GM12878 (cell line): ENCODE measurements at regions not wholly inside any gene's neighbourhood (a gene's known extent, or its start where the extent isn't known, plus 50 kb on each side); places are given as distances from the start of the nearest gene placed in this dataset.

Source experiments
- CBX3 ChIP-seq: fragments of 200-600 bp; sonication (generic); IDR thresholded peaks from 2 replicates; pipeline ENCODE4 v1.6.1; 2016; ENCODE audit warnings: low read depth, borderline replicate concordance
- CTCF ChIP-seq, 3 experiments: IDR thresholded peaks in 2 of 3; conservative IDR thresholded peaks in 1 of 3; 2 replicates each; pipeline ENCODE4 v1.5.1; 2011; ENCODE audit warnings: low read depth in 3 of 3, low read length in 3 of 3, mild to moderate bottlenecking in 3 of 3, control low read depth in 2 of 3, moderate library complexity in 2 of 3, inconsistent platforms in 1 of 3, mixed read lengths in 1 of 3; ENCODE audit not compliant: control insufficient read depth in 2 of 3, insufficient read depth in 1 of 3; ENCODE audit errors: extremely low read depth in 1 of 3
- ESRRA ChIP-seq: IDR thresholded peaks from 2 replicates; pipeline ENCODE4 v1.6.1; 2012; ENCODE audit warnings: mild to moderate bottlenecking, low read length, improper control_type of control experiment
- EZH2 ChIP-seq: IDR thresholded peaks from 2 replicates; pipeline ENCODE4 v1.6.1; 2012; ENCODE audit warnings: low read depth, mild to moderate bottlenecking, control low read depth, inconsistent platforms, low read length, borderline replicate concordance; ENCODE audit not compliant: control insufficient read depth
- FOS ChIP-seq: IDR thresholded peaks from 3 replicates; pipeline ENCODE4 v1.6.1; 2011; ENCODE audit warnings: borderline replicate concordance; ENCODE audit not compliant: insufficient read length; ENCODE audit errors: extremely low read depth
- IRF3 ChIP-seq: fragments of 450-650 bp; IDR thresholded peaks from 2 replicates; pipeline ENCODE4 v1.6.1; 2014; ENCODE audit warnings: mild to moderate bottlenecking
- IRF4 ChIP-seq: IDR thresholded peaks from 2 replicates; pipeline ENCODE4 v1.6.1; 2011; ENCODE audit warnings: low read depth, low read length
- MAX ChIP-seq: IDR thresholded peaks from 2 replicates; pipeline ENCODE4 v1.6.1; 2012; ENCODE audit warnings: low read depth, low read length, improper control_type of control experiment
- NBN ChIP-seq: fragments of 450-650 bp; IDR thresholded peaks from 2 replicates; pipeline ENCODE4 v1.6.1; 2016
- POLR2AphosphoS5 ChIP-seq: IDR thresholded peaks from 2 replicates; pipeline ENCODE4 v1.6.1; 2011; ENCODE audit warnings: mild to moderate bottlenecking, low read length, inconsistent platforms
- RELB ChIP-seq: fragments of 450-650 bp; IDR thresholded peaks from 2 replicates; pipeline ENCODE4 v1.6.1; 2017; ENCODE audit warnings: low read depth, mild to moderate bottlenecking, moderate library complexity
- SIN3A ChIP-seq: IDR thresholded peaks from 2 replicates; pipeline ENCODE4 v1.6.1; 2012; ENCODE audit warnings: low read depth, low read length, improper control_type of control experiment
- YY1 ChIP-seq: IDR thresholded peaks from 2 replicates; pipeline ENCODE4 v1.6.1; 2011; ENCODE audit warnings: low read depth, mild to moderate bottlenecking, low read length
- ZNF24 ChIP-seq: fragments of 450-650 bp; IDR thresholded peaks from 2 replicates; pipeline ENCODE4 v1.6.1; 2017; ENCODE audit warnings: antibody characterized with exemption, mild to moderate bottlenecking

- TF ChIP-seq SIN3A, result no peak
- TF ChIP-seq FOS, result no peak
- TF ChIP-seq RELB, result no peak
- TF ChIP-seq CBX3, result no peak
- no peak for TF ChIP-seq EZH2
- TF ChIP-seq YY1, result no peak
- TF ChIP-seq NBN, result no peak
- TF ChIP-seq ESRRA, result no peak
- TF ChIP-seq MAX, result no peak
- no peak for TF ChIP-seq POLR2AphosphoS5
- no peak for TF ChIP-seq IRF4
- TF ChIP-seq ZNF24, result no peak
- TF ChIP-seq IRF3, result no peak
- TF ChIP-seq CTCF (IDR thresholded peaks at IDR 0.05 in 2 of 3, conservative IDR thresholded peaks at IDR 0.05 in 1 of 3; ENCODE audit: control insufficient read depth in 2 of 3, extremely low read depth in 1 of 3, insufficient read depth in 1 of 3, low read depth in 3 of 3, low read length in 3 of 3), result no peak
Measured at GRCh38 chr17:22373911-22374310, 681.6 kb downstream of the KCNJ18 start.
